GM23248 (cell line): ENCODE measurements at regions not wholly inside any gene's neighbourhood (a gene's known extent, or its start where the extent isn't known, plus 50 kb on each side); places are given as distances from the start of the nearest gene placed in this dataset.

Source experiments
- EZH2 ChIP-seq: fragments of 200-600 bp; sonication (generic); IDR thresholded peaks from 2 replicates; pipeline ENCODE4 v1.6.1; 2018; ENCODE audit warnings: antibody characterized with exemption, mild to moderate bottlenecking; ENCODE audit not compliant: insufficient read depth, poor library complexity, severe bottlenecking
- EZH2phosphoT487 ChIP-seq: fragments of 200-600 bp; sonication (generic); IDR thresholded peaks from 2 replicates; pipeline ENCODE4 v1.6.1; 2018; ENCODE audit warnings: antibody characterized with exemption, moderate library complexity, mild to moderate bottlenecking, low read depth; ENCODE audit not compliant: insufficient read depth

GRCh38 chr1:30285501-30285932 lies 437.9 kb downstream of the MATN1 start:
- no peak for TF ChIP-seq EZH2
- TF ChIP-seq EZH2phosphoT487: no peak
